HCT116 (cell line): ENCODE measurements at regions not wholly inside any gene's neighbourhood (a gene's known extent, or its start where the extent isn't known, plus 50 kb on each side); places are given as distances from the start of the nearest gene placed in this dataset.

Experiments used
- ATAC-seq: fragments of 200-7000 bp; cut with Tn5 transposase; 2 replicates; pipeline ENCODE4 v1.9.1; 2020; ENCODE audit warnings: mild to moderate bottlenecking, moderate library complexity
- BruUV-seq: library from RNA; stranded (reverse); fragments of 400-500 nt; replicated peaks from 2 replicates; lab custom pipeline; 2021; lab: Mats Ljungman, UMichigan
- CTCF ChIA-PET: fragments of 300-600 bp; sonication (Branson Sonifier 250); formaldehyde crosslinking; loops from one replicate; lab custom pipeline; 2021; ENCODE audit warnings: antibody characterized with exemption; lab: Charles Lee
- POLR2A ChIA-PET: fragments of 300-600, 350-600 bp; sonication (Branson Sonifier 250); formaldehyde crosslinking; loops from one replicate; lab custom pipeline; 2021; ENCODE audit warnings: antibody characterized with exemption; lab: Charles Lee
- RAD21 ChIA-PET, 2 experiments: fragments of 300-600 bp; sonication (Branson Sonifier 250); formaldehyde crosslinking; loops; one replicate each; lab custom pipeline; 2023; ENCODE audit warnings: low total read pairs in 2 of 2; ENCODE audit not compliant: uncharacterized antibody in 2 of 2, unreplicated experiment in 2 of 2, low non-redundant PET in 1 of 2; lab: Charles Lee
- DNase-seq: peaks from one replicate; pipeline ENCODE4 v3.0.0-alpha.2; 2010; ENCODE audit warnings: low read depth, low spot score
- H2AFZ ChIP-seq: fragments of 200-600 bp; shearing (Covaris generic), sonication (generic); 2 replicates; pipeline ENCODE4 v1.6.1; 2017; ENCODE audit warnings: low read depth, mixed run types, mixed read lengths, antibody characterized with exemption, low read length; ENCODE audit not compliant: poor library complexity, severe bottlenecking
- H3K27ac ChIP-seq: 2 replicates; pipeline ENCODE4 v1.5.1; 2012; ENCODE audit warnings: low read depth, low read length
- H3K27me3 ChIP-seq: fragments of 200-600 bp; sonication (generic); 2 replicates; pipeline ENCODE4 v1.6.1; 2016; ENCODE audit warnings: mixed run types, low read length, mixed read lengths; ENCODE audit not compliant: insufficient read depth
- H3K36me3 ChIP-seq, 2 experiments: fragments of 200-500 bp in 1 of 2; fragments of 200-600 bp in 1 of 2; sonication (Bioruptor generic) in 1 of 2; sonication (generic) in 1 of 2; 2 replicates each; pipeline versions ENCODE4 v1.5.1 to v1.6.1; 2014 to 2016; ENCODE audit warnings: low read length in 2 of 2, inconsistent platforms in 1 of 2, mixed read lengths in 1 of 2, mixed run types in 1 of 2; ENCODE audit not compliant: insufficient read depth in 2 of 2, control insufficient read depth in 1 of 2
- H3K4me1 ChIP-seq, 2 experiments: fragments of 200-600 bp in 1 of 2; sonication (generic) in 1 of 2; 2 replicates each; pipeline versions ENCODE4 v1.5.1 to v1.6.1; 2012 to 2017; ENCODE audit warnings: low read length in 2 of 2, inconsistent platforms in 1 of 2, mild to moderate bottlenecking in 1 of 2, mixed read lengths in 1 of 2, mixed run types in 1 of 2, moderate library complexity in 1 of 2; ENCODE audit not compliant: insufficient read depth in 2 of 2, control insufficient read depth in 1 of 2
- H3K4me2 ChIP-seq: fragments of 200-600 bp; sonication (generic); 2 replicates; pipeline ENCODE4 v1.6.1; 2017; ENCODE audit warnings: mixed run types, low read length, mixed read lengths
- H3K4me3 ChIP-seq, 2 experiments: fragments of 200-600 bp in 1 of 2; sonication (generic) in 1 of 2; replicated peaks in 1 of 2; 2 replicates each; pipeline ENCODE4 v1.5.1; 2011 to 2016; ENCODE audit warnings: low read length in 2 of 2, control low read depth in 1 of 2, low read depth in 1 of 2, mild to moderate bottlenecking in 1 of 2, mixed read lengths in 1 of 2, mixed run types in 1 of 2
- H3K79me2 ChIP-seq: fragments of 200-600 bp; sonication (generic); 2 replicates; pipeline ENCODE4 v1.6.1; 2017; ENCODE audit warnings: mild to moderate bottlenecking, mixed run types, low read length, moderate library complexity, mixed read lengths; ENCODE audit not compliant: insufficient read depth
- H3K9ac ChIP-seq: fragments of 200-600 bp; sonication (generic); 2 replicates; pipeline ENCODE4 v1.6.1; 2016; ENCODE audit warnings: low read length, mixed read lengths
- H3K9me2 ChIP-seq: fragments of 200-600 bp; sonication (generic), shearing (Covaris generic); 2 replicates; pipeline ENCODE4 v1.6.1; 2017; ENCODE audit warnings: mixed run types, mild to moderate bottlenecking, moderate library complexity; ENCODE audit not compliant: insufficient read depth
- H3K9me3 ChIP-seq, 2 experiments: fragments of 200-500 bp in 1 of 2; fragments of 200-600 bp in 1 of 2; sonication (Bioruptor generic) in 1 of 2; sonication (generic) in 1 of 2; 2 replicates each; pipeline ENCODE4 v1.6.1; 2014 to 2017; ENCODE audit warnings: low read length in 2 of 2, mixed read lengths in 2 of 2, inconsistent platforms in 1 of 2, low read depth in 1 of 2, mild to moderate bottlenecking in 1 of 2, mixed run types in 1 of 2, moderate library complexity in 1 of 2; ENCODE audit not compliant: control insufficient read depth in 1 of 2, insufficient read depth in 1 of 2
- H4K20me1 ChIP-seq: fragments of 200-600 bp; sonication (generic), shearing (Covaris generic); 2 replicates; pipeline ENCODE4 v1.6.1; 2017; ENCODE audit warnings: mixed run types, mild to moderate bottlenecking, moderate library complexity; ENCODE audit not compliant: insufficient read depth
- ATF3 ChIP-seq: IDR thresholded peaks from 2 replicates; pipeline ENCODE4 v1.6.1; 2012
- CBX3 ChIP-seq: IDR thresholded peaks from 2 replicates; pipeline ENCODE4 v1.6.1; 2012; ENCODE audit warnings: low read depth
- CEBPB ChIP-seq: IDR thresholded peaks from 2 replicates; pipeline ENCODE4 v1.6.1; 2012; ENCODE audit warnings: low read depth
- CTCF ChIP-seq, 3 experiments: fragments of 200-600 bp in 1 of 3; sonication (generic) in 1 of 3; IDR thresholded peaks in 2 of 3; conservative IDR thresholded peaks in 1 of 3; 2 replicates each; pipeline ENCODE4 v1.5.1; 2012 to 2017; ENCODE audit warnings: low read depth in 2 of 3, low read length in 2 of 3, antibody characterized with exemption in 1 of 3, borderline replicate concordance in 1 of 3, control low read depth in 1 of 3, mild to moderate bottlenecking in 1 of 3, mixed read lengths in 1 of 3, mixed run types in 1 of 3, moderate library complexity in 1 of 3; ENCODE audit not compliant: insufficient read depth in 1 of 3
- EGR1 ChIP-seq: IDR thresholded peaks from 2 replicates; pipeline ENCODE4 v1.6.1; 2012; ENCODE audit warnings: low read depth
- EZH2 ChIP-seq: fragments of 200-600 bp; sonication (generic); IDR thresholded peaks from 2 replicates; pipeline ENCODE4 v1.6.1; 2017; ENCODE audit warnings: antibody characterized with exemption, mixed run types
- FOSL1 ChIP-seq: IDR thresholded peaks from 2 replicates; pipeline ENCODE4 v1.6.1; 2012; ENCODE audit warnings: low read depth
- JUND ChIP-seq: IDR thresholded peaks from 2 replicates; pipeline ENCODE4 v1.6.1; 2012
- MAX ChIP-seq: IDR thresholded peaks from 2 replicates; pipeline ENCODE4 v1.6.1; 2012
- POLR2A ChIP-seq: IDR thresholded peaks from 2 replicates; pipeline ENCODE4 v1.7.0; 2011; ENCODE audit warnings: borderline replicate concordance; ENCODE audit not compliant: insufficient read depth, insufficient read length; ENCODE audit errors: extremely low read depth
- RAD21 ChIP-seq: IDR thresholded peaks from 2 replicates; pipeline ENCODE4 v1.6.1; 2012; ENCODE audit warnings: low read depth, mild to moderate bottlenecking
- SIN3A ChIP-seq: IDR thresholded peaks from 2 replicates; pipeline ENCODE4 v1.6.1; 2012; ENCODE audit warnings: low read depth
- SP1 ChIP-seq: IDR thresholded peaks from 2 replicates; pipeline ENCODE4 v1.6.1; 2012; ENCODE audit warnings: low read depth
- TCF7L2 ChIP-seq: IDR thresholded peaks from 2 replicates; pipeline ENCODE4 v1.7.0; 2011; ENCODE audit warnings: borderline replicate concordance, inconsistent platforms; ENCODE audit not compliant: insufficient read depth, insufficient read length; ENCODE audit errors: extremely low read depth
- ZBTB33 ChIP-seq: IDR thresholded peaks from 2 replicates; pipeline ENCODE4 v1.6.1; 2011; ENCODE audit warnings: mild to moderate bottlenecking, low read length, moderate library complexity; ENCODE audit not compliant: insufficient replicate concordance; ENCODE audit errors: extremely low read depth
- ZFX ChIP-seq: fragments of 450-650 bp; IDR thresholded peaks from 2 replicates; pipeline ENCODE4 v1.6.1; 2017
- ZNF274 ChIP-seq: fragments of 200-500 bp; sonication (Bioruptor generic); IDR thresholded peaks from 2 replicates; pipeline ENCODE4 v1.6.1; 2014; ENCODE audit warnings: mild to moderate bottlenecking, low read depth, low read length, inconsistent platforms
- intact Hi-C: fragments of 100-400 bp; cut with micrococcal nuclease; formaldehyde crosslinking; loops from 2 replicates; pipeline ENCODE4 v1.10.0; 2022
- TF ChIP-seq, protein P1 (sequence below): IDR thresholded peaks from 2 replicates; pipeline ENCODE4 v1.6.1; 2012; ENCODE audit warnings: low read depth

DNA sequence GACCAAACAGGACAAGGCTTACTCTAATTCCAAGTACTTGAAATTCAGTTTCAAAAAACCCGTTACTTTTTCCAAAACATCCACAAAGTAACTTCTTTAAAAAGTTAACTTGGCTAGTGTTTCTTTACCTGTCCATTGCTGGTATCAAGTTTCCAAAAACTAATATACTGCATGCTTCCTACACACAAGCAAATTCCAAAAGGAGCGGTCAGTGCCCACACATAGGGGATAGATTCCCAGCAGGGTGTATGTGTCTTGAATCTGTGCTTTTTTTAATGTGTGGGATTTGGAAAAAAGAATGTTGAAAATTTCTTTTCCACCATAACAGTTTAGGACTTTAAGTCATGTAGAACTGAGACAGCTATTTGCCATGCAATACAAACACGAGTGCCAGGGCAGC lies 367.8 kb upstream of the SOX9 start:
- intact Hi-C loops, result no loop called here
- no peak overlapping the region for H3K9ac ChIP-seq

More for the DNA sequence above, 367.8 kb upstream of the SOX9 start:
- H4K20me1 ChIP-seq, result no peaks in the 10 kb centered on the region
- H3K4me1 ChIP-seq, result no peaks in the 10 kb centered on the region
- H3K4me3 ChIP-seq, result no peak overlapping the region
- no peaks in the 10 kb centered on the region for H3K9me3 ChIP-seq
- no peak overlapping the region for H2AFZ ChIP-seq
- ChIA-PET POLR2A (no interaction called here), CTCF (no interaction called here), RAD21 (no interaction called here)
- TF ChIP-seq TCF7L2 (no peak), MAX (no peak), ATF3 (no peak), ZBTB33 (no peak), EGR1 (no peak), JUND (no peak), FOSL1 (no peak), RAD21 (no peak), EZH2 (no peak), ZFX (no peak), POLR2A (no peak), CEBPB (no peak), SIN3A (no peak), CBX3 (no peak), SP1 (no peak), ZNF274 (no peak), CTCF (IDR thresholded peaks at IDR 0.05 in 2 of 3, conservative IDR thresholded peaks at IDR 0.05 in 1 of 3; ENCODE audit: borderline replicate concordance in 1 of 3, insufficient read depth in 1 of 3, low read depth in 2 of 3, low read length in 2 of 3) (no peak)
- TF ChIP-seq, protein P1, sequence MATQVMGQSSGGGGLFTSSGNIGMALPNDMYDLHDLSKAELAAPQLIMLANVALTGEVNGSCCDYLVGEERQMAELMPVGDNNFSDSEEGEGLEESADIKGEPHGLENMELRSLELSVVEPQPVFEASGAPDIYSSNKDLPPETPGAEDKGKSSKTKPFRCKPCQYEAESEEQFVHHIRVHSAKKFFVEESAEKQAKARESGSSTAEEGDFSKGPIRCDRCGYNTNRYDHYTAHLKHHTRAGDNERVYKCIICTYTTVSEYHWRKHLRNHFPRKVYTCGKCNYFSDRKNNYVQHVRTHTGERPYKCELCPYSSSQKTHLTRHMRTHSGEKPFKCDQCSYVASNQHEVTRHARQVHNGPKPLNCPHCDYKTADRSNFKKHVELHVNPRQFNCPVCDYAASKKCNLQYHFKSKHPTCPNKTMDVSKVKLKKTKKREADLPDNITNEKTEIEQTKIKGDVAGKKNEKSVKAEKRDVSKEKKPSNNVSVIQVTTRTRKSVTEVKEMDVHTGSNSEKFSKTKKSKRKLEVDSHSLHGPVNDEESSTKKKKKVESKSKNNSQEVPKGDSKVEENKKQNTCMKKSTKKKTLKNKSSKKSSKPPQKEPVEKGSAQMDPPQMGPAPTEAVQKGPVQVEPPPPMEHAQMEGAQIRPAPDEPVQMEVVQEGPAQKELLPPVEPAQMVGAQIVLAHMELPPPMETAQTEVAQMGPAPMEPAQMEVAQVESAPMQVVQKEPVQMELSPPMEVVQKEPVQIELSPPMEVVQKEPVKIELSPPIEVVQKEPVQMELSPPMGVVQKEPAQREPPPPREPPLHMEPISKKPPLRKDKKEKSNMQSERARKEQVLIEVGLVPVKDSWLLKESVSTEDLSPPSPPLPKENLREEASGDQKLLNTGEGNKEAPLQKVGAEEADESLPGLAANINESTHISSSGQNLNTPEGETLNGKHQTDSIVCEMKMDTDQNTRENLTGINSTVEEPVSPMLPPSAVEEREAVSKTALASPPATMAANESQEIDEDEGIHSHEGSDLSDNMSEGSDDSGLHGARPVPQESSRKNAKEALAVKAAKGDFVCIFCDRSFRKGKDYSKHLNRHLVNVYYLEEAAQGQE, result no peak
- no peaks in the 10 kb centered on the region for H3K36me3 ChIP-seq
- no peaks in the 10 kb centered on the region for H3K79me2 ChIP-seq
- H3K4me2 ChIP-seq, result no peak overlapping the region
- H3K9me2 ChIP-seq, result no peaks in the 10 kb centered on the region
- no peak for ATAC-seq
- H3K27ac ChIP-seq, result no peak overlapping the region
- no peak for DNase-seq
- BruUV-seq, result no TSS peak
- H3K27me3 ChIP-seq, result no peaks in the 10 kb centered on the region
